K562 (cell line): ENCODE measurements at regions not wholly inside any gene's neighbourhood (a gene's known extent, or its start where the extent isn't known, plus 50 kb on each side); places are given as distances from the start of the nearest gene placed in this dataset.

Experiments
- ATAC-seq: fragments of 200-7000 bp; cut with Tn5 transposase; 3 replicates; pipeline ENCODE4 v1.9.1; 2020; ENCODE audit warnings: moderate library complexity
- BruUV-seq: library from RNA; stranded (reverse); fragments of 400-500 nt; replicated peaks from 2 replicates; lab custom pipeline; 2021; lab: Mats Ljungman, UMichigan
- CTCF ChIA-PET: fragments of 300-600 bp; formaldehyde crosslinking; extraction: SDS; loops from one replicate; lab custom pipeline; 2021; ENCODE audit warnings: low intra/inter-chr PET ratio; lab: Yijun Ruan, JAX
- POLR2A ChIA-PET: fragments of 300-600, 350-650 bp; sonication (Branson Sonifier 250); formaldehyde crosslinking; extraction: SDS; loops from one replicate; lab custom pipeline; 2021; ENCODE audit warnings: antibody characterized with exemption, inconsistent platforms; lab: Yijun Ruan, JAX
- DNase-seq, 4 experiments: peaks; one replicate each; pipeline versions ENCODE4 v3.0.0 to v3.0.0-alpha.2; 2011 to 2018; ENCODE audit warnings: low spot score in 3 of 4, mixed read lengths in 3 of 4; ENCODE audit errors: extremely low read depth in 1 of 4
- FAIRE-seq: peaks from 2 replicates; lab custom pipeline; 2011; peaks lifted over from hg19 to GRCh38; lab: Jason Lieb, UNC
- H2AFZ ChIP-seq: 2 replicates; pipeline ENCODE4 v1.6.0; 2011; ENCODE audit warnings: low read depth, low read length, control low read depth, inconsistent platforms
- H3K27ac ChIP-seq: fragments of 200-600 bp; 3 replicates; pipeline ENCODE4 v1.8.0; 2011; ENCODE audit warnings: low read depth, mild to moderate bottlenecking, control low read depth, inconsistent platforms, low read length, moderate library complexity, mixed read lengths; ENCODE audit errors: extremely low read depth
- H3K27me3 ChIP-seq, 2 experiments: fragments of 300-600 bp in 1 of 2; 2 replicates in 1 of 2; 3 replicates in 1 of 2; pipeline versions ENCODE4 v1.6.0 to v1.8.0; 2011; ENCODE audit warnings: inconsistent platforms in 2 of 2, low read length in 2 of 2, mild to moderate bottlenecking in 1 of 2, mixed read lengths in 1 of 2, moderate library complexity in 1 of 2; ENCODE audit not compliant: control insufficient read depth in 2 of 2, insufficient read depth in 2 of 2
- H3K36me3 ChIP-seq: fragments of 300-600 bp; 3 replicates; pipeline ENCODE4 v1.8.0; 2011; ENCODE audit warnings: mild to moderate bottlenecking, low read length, inconsistent platforms; ENCODE audit not compliant: control insufficient read depth, insufficient read depth
- H3K4me1 ChIP-seq, 2 experiments: fragments of 200-600 bp in 1 of 2; replicated peaks in 1 of 2; 2 replicates in 1 of 2; 3 replicates in 1 of 2; pipeline versions ENCODE4 v1.5.1 to v1.8.0; 2011; ENCODE audit warnings: inconsistent platforms in 2 of 2, low read length in 2 of 2, mild to moderate bottlenecking in 1 of 2, mixed read lengths in 1 of 2, moderate library complexity in 1 of 2; ENCODE audit not compliant: control insufficient read depth in 2 of 2, insufficient read depth in 2 of 2
- H3K4me2 ChIP-seq: 2 replicates; pipeline ENCODE4 v1.6.1; 2011; ENCODE audit warnings: low read length, control low read depth, inconsistent platforms, mixed read lengths; ENCODE audit not compliant: insufficient read depth
- H3K4me3 ChIP-seq: fragments of 200-600 bp; sonication (generic), shearing (Covaris generic); 2 replicates; pipeline ENCODE4 v1.5.1; 2016; ENCODE audit warnings: control low read depth, inconsistent platforms
- H3K79me2 ChIP-seq: fragments of 200-600 bp; 3 replicates; pipeline ENCODE4 v1.8.0; 2011; ENCODE audit warnings: low read length, inconsistent platforms; ENCODE audit not compliant: control insufficient read depth, insufficient read depth
- H3K9ac ChIP-seq, 2 experiments: 2 replicates each; pipeline versions ENCODE4 v1.6.0 to v1.6.1; 2011; ENCODE audit warnings: low read depth in 2 of 2, low read length in 2 of 2, control low read depth in 1 of 2, inconsistent platforms in 1 of 2, mild to moderate bottlenecking in 1 of 2, mixed read lengths in 1 of 2; ENCODE audit not compliant: insufficient read depth in 1 of 2
- H3K9me1 ChIP-seq: one replicate; pipeline ENCODE4 v1.6.0; 2011; ENCODE audit warnings: inconsistent platforms, mild to moderate bottlenecking, low read length, moderate library complexity; ENCODE audit not compliant: control insufficient read depth, insufficient read depth
- H3K9me3 ChIP-seq: replicated peaks from 2 replicates; pipeline ENCODE4 v1.5.1; 2011; ENCODE audit warnings: low read depth, low read length, inconsistent platforms; ENCODE audit not compliant: control insufficient read depth, insufficient read depth
- H4K20me1 ChIP-seq: replicated peaks from 2 replicates; pipeline ENCODE4 v1.6.1; 2011; ENCODE audit warnings: low read length, inconsistent platforms, mixed read lengths; ENCODE audit not compliant: control insufficient read depth, insufficient read depth
- ATF1 ChIP-seq, 2 experiments: fragments of 450-650 bp in 1 of 2; IDR thresholded peaks; 2 replicates each; pipeline ENCODE4 v1.6.1; 2016; ENCODE audit warnings: missing compliant biosample characterization in 1 of 2, missing genetic modification characterization in 1 of 2
- EHMT2 ChIP-seq: fragments of 450-650 bp; IDR thresholded peaks from 2 replicates; pipeline ENCODE4 v1.6.1; 2018; ENCODE audit warnings: antibody characterized with exemption
- FOXM1 ChIP-seq, 2 experiments: fragments of 450-650 bp in 1 of 2; sonication (generic) in 1 of 2; formaldehyde crosslinking in 1 of 2; IDR thresholded peaks; 2 replicates each; pipeline versions ENCODE4 v1.6.1 to v1.9.0; 2017 to 2022; ENCODE audit warnings: low read depth in 2 of 2, mild to moderate bottlenecking in 2 of 2, missing genetic modification reagents in 1 of 2, moderate library complexity in 1 of 2
- HDAC3 ChIP-seq: fragments of 450-650 bp; IDR thresholded peaks from 2 replicates; pipeline ENCODE4 v1.6.1; 2018; ENCODE audit warnings: borderline replicate concordance, mild to moderate bottlenecking, moderate library complexity; ENCODE audit not compliant: partially characterized antibody
- MXI1 ChIP-seq: IDR thresholded peaks from 2 replicates; pipeline ENCODE4 v1.6.1; 2011; ENCODE audit warnings: low read depth, mild to moderate bottlenecking, improper control_type of control experiment, low read length
- PTBP1 ChIP-seq: fragments of 200-400 bp; formaldehyde crosslinking; IDR thresholded peaks from 2 replicates; pipeline ENCODE4 v1.6.1; 2017; ENCODE audit warnings: low read depth, low read length
- XRCC5 ChIP-seq: fragments of 200-400 bp; formaldehyde crosslinking; IDR thresholded peaks from 2 replicates; pipeline ENCODE4 v1.6.1; 2017; ENCODE audit warnings: low read depth, mild to moderate bottlenecking, low read length
- YY1 ChIP-seq, 3 experiments: IDR thresholded peaks; 2 replicates each; pipeline ENCODE4 v1.6.1; 2011; ENCODE audit warnings: low read length in 2 of 3, mild to moderate bottlenecking in 2 of 3, moderate library complexity in 2 of 3, borderline replicate concordance in 1 of 3, control low read depth in 1 of 3, low read depth in 1 of 3; ENCODE audit not compliant: insufficient read depth in 3 of 3, insufficient replicate concordance in 2 of 3, control insufficient read depth in 1 of 3, insufficient read length in 1 of 3; ENCODE audit errors: extremely low read depth in 1 of 3
- ZC3H8 ChIP-seq: fragments of 450-650 bp; IDR thresholded peaks from 2 replicates; pipeline ENCODE4 v1.6.1; 2017
- ZNF175 ChIP-seq: fragments of 200-800 bp; sonication (Bioruptor generic); IDR thresholded peaks from 2 replicates; pipeline ENCODE4 v1.6.1; 2016; ENCODE audit warnings: low read depth, mild to moderate bottlenecking, missing genetic modification characterization, missing compliant biosample characterization
- WGBS: fragments of 100-300 bp; shearing (Covaris generic); methylation state at CpG from one replicate; pipeline ENCODE4 v1.1.6; 2016; ENCODE audit warnings: low coverage, mixed read lengths; ENCODE audit not compliant: insufficient coverage; ENCODE audit errors: missing lambda C conversion rate; 5-methylcytosine and 5-hydroxymethylcytosine counted together
- in situ Hi-C: fragments of 300-500 bp; cut with MboI; formaldehyde crosslinking; loops from 4 replicates; pipeline ENCODE4 v1.15.0; 2018; ENCODE audit warnings: inconsistent platforms, mixed read lengths
- intact Hi-C: fragments of 100-400 bp; cut with micrococcal nuclease; formaldehyde crosslinking; loops from 2 replicates; pipeline ENCODE4 v1.14.2; 2022
- TF ChIP-seq, protein P1 (sequence below): fragments of 450-650 bp; formaldehyde crosslinking; IDR thresholded peaks from 2 replicates; pipeline ENCODE4 v1.4.0; 2020; ENCODE audit warnings: mild to moderate bottlenecking, moderate library complexity

DNA sequence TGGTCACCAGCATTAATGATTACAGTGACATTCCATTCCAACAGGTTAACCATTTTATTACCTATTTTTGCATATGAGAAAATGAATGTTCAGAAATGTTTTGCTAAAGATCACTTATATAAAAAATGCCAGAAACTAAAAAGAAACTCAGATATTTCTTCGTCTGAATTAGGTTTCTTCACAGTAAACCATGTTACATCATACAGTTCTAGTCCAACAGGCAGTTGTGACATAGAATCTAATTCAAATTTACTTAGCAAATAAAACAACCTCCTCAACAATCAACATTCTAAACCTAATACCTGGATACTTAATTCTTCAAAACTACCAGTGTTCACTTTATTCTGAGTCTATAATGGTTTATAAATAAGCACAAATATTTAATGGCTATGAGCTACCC, 416.3 kb upstream of the LRRTM4 start:
- no peak overlapping the region for H2AFZ ChIP-seq
- intact Hi-C loops (no loop called here), in situ Hi-C loops (no loop called here)
- DNase-seq (no peak), FAIRE-seq (no peak), ATAC-seq (no peak)
- H3K27me3 ChIP-seq: no peaks in the 10 kb centered on the region
- no peaks in the 10 kb centered on the region for H3K36me3 ChIP-seq
- no peaks in the 10 kb centered on the region for H3K4me1 ChIP-seq
- BruUV-seq: no TSS peak
- no peak overlapping the region for H3K9ac ChIP-seq
- 0% methylated on average over 1 of the region's 1 CpG for WGBS
- no peak for TF ChIP-seq ATF1 (CRISPR knock-in tag; IDR thresholded peaks at IDR 0.05)
- no peak for TF ChIP-seq ATF1 (tag; IDR thresholded peaks at IDR 0.05)
- TF ChIP-seq EHMT2: no peak
- TF ChIP-seq ZNF175 (CRISPR knock-in tag): no peak
- TF ChIP-seq HDAC3: no peak
- no peak for TF ChIP-seq MXI1
- TF ChIP-seq PTBP1: no peak
- TF ChIP-seq XRCC5: no peak
- TF ChIP-seq ZC3H8: no peak
- no peak for TF ChIP-seq YY1 (IDR thresholded peaks at IDR 0.05; ENCODE audit: borderline replicate concordance in 1 of 3, control insufficient read depth in 1 of 3, extremely low read depth in 1 of 3, insufficient read depth in 3 of 3, insufficient read length in 1 of 3, insufficient replicate concordance in 2 of 3, low read depth in 1 of 3, low read length in 2 of 3)
- TF ChIP-seq, protein P1, sequence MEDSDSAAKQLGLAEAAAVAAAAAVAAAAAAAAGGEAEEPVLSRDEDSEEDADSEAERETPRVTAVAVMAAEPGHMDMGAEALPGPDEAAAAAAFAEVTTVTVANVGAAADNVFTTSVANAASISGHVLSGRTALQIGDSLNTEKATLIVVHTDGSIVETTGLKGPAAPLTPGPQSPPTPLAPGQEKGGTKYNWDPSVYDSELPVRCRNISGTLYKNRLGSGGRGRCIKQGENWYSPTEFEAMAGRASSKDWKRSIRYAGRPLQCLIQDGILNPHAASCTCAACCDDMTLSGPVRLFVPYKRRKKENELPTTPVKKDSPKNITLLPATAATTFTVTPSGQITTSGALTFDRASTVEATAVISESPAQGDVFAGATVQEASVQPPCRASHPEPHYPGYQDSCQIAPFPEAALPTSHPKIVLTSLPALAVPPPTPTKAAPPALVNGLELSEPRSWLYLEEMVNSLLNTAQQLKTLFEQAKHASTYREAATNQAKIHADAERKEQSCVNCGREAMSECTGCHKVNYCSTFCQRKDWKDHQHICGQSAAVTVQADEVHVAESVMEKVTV (CRISPR knock-in tag): no peak
- no peak for TF ChIP-seq FOXM1 (IDR thresholded peaks at IDR 0.05; ENCODE audit: low read depth)
- no peak for TF ChIP-seq FOXM1 (CRISPR knock-in tag; IDR thresholded peaks at IDR 0.05; ENCODE audit: low read depth)
- no peak overlapping the region for H3K4me2 ChIP-seq
- ChIA-PET POLR2A (no interaction called here), CTCF (no interaction called here)
- no peak overlapping the region for H3K27ac ChIP-seq
- no peaks in the 10 kb centered on the region for H3K79me2 ChIP-seq
- H3K9me1 ChIP-seq: no peaks in the 10 kb centered on the region
- H4K20me1 ChIP-seq: no peaks in the 10 kb centered on the region
- H3K4me3 ChIP-seq: no peak overlapping the region
- no peaks in the 10 kb centered on the region for H3K9me3 ChIP-seq
